ENCODE measurements at regions not wholly inside any gene's neighbourhood (a gene's known extent, or its start where the extent isn't known, plus 50 kb on each side); places are given as distances from the start of the nearest gene placed in this dataset.

- intact Hi-C loops (cut with DNase I): loop anchor here in 1 of 4 donors (10.0 kb wide), 1 partner anchor 404 kb away; no protein-coding TSS in a partner anchor
- H3K27ac ChIP-seq (ENCODE audit: low read length): no peak overlapping the region
- no peaks in the 10 kb centered on the region for H3K4me1 ChIP-seq (ENCODE audit: control insufficient read depth, insufficient read depth, low read length)
- WGBS: 93% methylated on average over 1 of the region's 1 CpG
- H3K4me3 ChIP-seq (ENCODE audit: low read length): no peak overlapping the region
- DNase-seq (no peak), ATAC-seq (no peak)
- H3K9me3 ChIP-seq (ENCODE audit: control insufficient read depth, low read length): no peaks in the 10 kb centered on the region
- H3K27me3 ChIP-seq (ENCODE audit: control insufficient read depth, insufficient read depth): no peaks in the 10 kb centered on the region
Measured at GRCh38 chr3:22969276-22969675, 233.9 kb upstream of the UBE2E2 start.

DNA sequence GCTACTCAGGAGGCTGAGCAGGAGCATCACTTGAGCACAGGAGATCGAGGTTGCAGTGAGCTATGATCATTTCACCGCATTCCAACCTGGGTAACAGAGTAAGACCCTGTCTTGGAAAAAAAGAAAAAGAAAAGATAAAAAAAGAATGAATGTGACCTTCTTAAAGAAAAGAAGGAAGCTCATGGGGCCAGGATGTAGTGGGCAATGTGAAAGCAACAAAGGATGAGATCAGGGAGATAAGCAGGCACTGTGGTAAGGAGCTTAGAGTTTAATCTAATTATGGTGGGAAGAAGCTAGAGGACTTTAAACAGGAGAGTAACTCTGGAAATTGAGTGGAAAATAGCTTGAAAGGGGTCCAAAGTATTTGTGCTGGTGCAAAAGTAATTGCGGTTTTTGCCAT is 231.6 kb upstream of the UBE2E2 start:
- Histone ChIP-seq H3K27me3 (ENCODE audit: control insufficient read depth, insufficient read depth) (no peaks in the 10 kb centered on the region), H3K4me1 (ENCODE audit: control insufficient read depth, insufficient read depth, low read length) (no peaks in the 10 kb centered on the region), H3K4me3 (ENCODE audit: low read length) (no peak overlapping the region), H3K27ac (ENCODE audit: low read length) (no peak overlapping the region), H3K9me3 (ENCODE audit: control insufficient read depth, low read length) (no peaks in the 10 kb centered on the region)
- WGBS: 96% methylated on average over 3 of the region's 3 CpGs
- ATAC-seq (no peak), DNase-seq (no peak)
- intact Hi-C loops (cut with DNase I): no loop called here

- ATAC-seq: no peak
Measured at GRCh38 chr3:22977042-22977441, 226.1 kb upstream of the UBE2E2 start.

GRCh38 chr3:22977650-22978289 is 225.4 kb upstream of the UBE2E2 start:
- intact Hi-C loops (cut with DNase I): no loop called here
- no peak overlapping the region for H3K27ac ChIP-seq (ENCODE audit: low read length)
- 57% methylated on average over 3 of the region's 3 CpGs for WGBS
- DNase-seq: no peak
- ATAC-seq: peak in 1 of 2 donors; percentile 26
- H3K9me3 ChIP-seq (ENCODE audit: control insufficient read depth, low read length): no peaks in the 10 kb centered on the region
- H3K4me1 ChIP-seq (ENCODE audit: control insufficient read depth, insufficient read depth, low read length): peaks cover 2% of the 10 kb centered on the region
- H3K4me3 ChIP-seq (ENCODE audit: low read length): no peak overlapping the region
- H3K27me3 ChIP-seq (ENCODE audit: control insufficient read depth, insufficient read depth): no peaks in the 10 kb centered on the region

More at GRCh38 chr3:22977042-22977441, 226.1 kb upstream of the UBE2E2 start:
- Histone ChIP-seq H3K4me1 (ENCODE audit: control insufficient read depth, insufficient read depth, low read length) (peaks cover 2% of the 10 kb centered on the region), H3K27ac (ENCODE audit: low read length) (no peak overlapping the region), H3K4me3 (ENCODE audit: low read length) (no peak overlapping the region), H3K27me3 (ENCODE audit: control insufficient read depth, insufficient read depth) (no peaks in the 10 kb centered on the region), H3K9me3 (ENCODE audit: control insufficient read depth, low read length) (no peaks in the 10 kb centered on the region)
- no peak for DNase-seq
- 89% methylated on average over 2 of the region's 2 CpGs for WGBS
- intact Hi-C loops (cut with DNase I): no loop called here

- WGBS: 97% methylated on average over 4 of the region's 4 CpGs
- Histone ChIP-seq H3K9me3 (ENCODE audit: control insufficient read depth, low read length) (no peaks in the 10 kb centered on the region), H3K27ac (ENCODE audit: low read length) (no peak overlapping the region), H3K4me1 (ENCODE audit: control insufficient read depth, insufficient read depth, low read length) (peaks cover 2% of the 10 kb centered on the region), H3K27me3 (ENCODE audit: control insufficient read depth, insufficient read depth) (no peaks in the 10 kb centered on the region), H3K4me3 (ENCODE audit: low read length) (no peak overlapping the region)
- intact Hi-C loops (cut with DNase I): no loop called here
- no peak for DNase-seq
- ATAC-seq: no peak
Measured at GRCh38 chr3:22979581-22979980, 223.5 kb upstream of the UBE2E2 start.

DNA sequence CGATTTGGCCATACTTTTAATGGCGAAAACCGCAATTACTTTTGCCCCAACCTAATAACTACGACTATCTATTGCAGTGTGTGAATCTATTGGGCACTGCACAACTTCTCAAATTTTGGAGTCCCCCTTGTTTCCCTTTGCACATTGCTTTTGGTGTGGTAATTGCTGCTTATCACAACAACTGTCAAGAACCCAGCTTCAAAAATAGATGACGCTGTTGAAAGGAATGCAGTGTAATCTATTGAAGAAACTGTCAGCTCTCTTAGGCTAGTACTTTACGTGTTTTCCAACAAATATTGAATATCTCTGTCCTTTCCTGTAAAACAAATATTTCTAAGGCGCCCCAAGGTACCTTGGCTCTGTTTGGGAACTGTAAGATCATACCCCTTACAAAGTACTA is 222.8 kb upstream of the UBE2E2 start:
- Histone ChIP-seq H3K27me3 (ENCODE audit: control insufficient read depth, insufficient read depth) (no peaks in the 10 kb centered on the region), H3K9me3 (ENCODE audit: control insufficient read depth, low read length) (no peaks in the 10 kb centered on the region), H3K27ac (ENCODE audit: low read length) (no peak overlapping the region), H3K4me1 (ENCODE audit: control insufficient read depth, insufficient read depth, low read length) (peaks cover 2% of the 10 kb centered on the region), H3K4me3 (ENCODE audit: low read length) (no peak overlapping the region)
- intact Hi-C loops (cut with DNase I): no loop called here
- WGBS: 47% methylated on average over 7 of the region's 7 CpGs
- DNase-seq (no peak), ATAC-seq (peak; percentile 41 to 66)

DNA sequence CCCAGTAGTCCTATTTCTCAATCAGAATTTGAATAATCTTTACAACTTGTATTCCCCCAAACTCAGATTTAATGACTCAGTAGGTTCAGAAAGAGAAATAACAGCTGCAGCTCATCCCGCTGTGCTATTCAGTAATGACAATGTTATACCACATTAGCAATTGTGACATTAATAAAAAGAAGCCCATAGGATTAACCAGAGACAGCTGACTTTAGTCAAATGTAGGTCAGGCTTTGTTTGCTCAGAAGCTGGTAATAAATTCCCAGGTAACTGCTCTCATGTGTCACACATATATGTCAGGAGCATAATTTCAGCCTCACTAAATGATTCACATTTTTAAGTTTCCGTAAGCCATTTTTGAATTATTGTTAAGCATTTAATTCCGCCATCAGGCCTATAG is 222.0 kb upstream of the UBE2E2 start:
- intact Hi-C loops (cut with DNase I): no loop called here
- DNase-seq (no peak), ATAC-seq (no peak)
- Histone ChIP-seq H3K9me3 (ENCODE audit: control insufficient read depth, low read length) (peaks cover 2% of the 10 kb centered on the region), H3K27me3 (ENCODE audit: control insufficient read depth, insufficient read depth) (no peaks in the 10 kb centered on the region), H3K27ac (ENCODE audit: low read length) (no peak overlapping the region), H3K4me1 (ENCODE audit: control insufficient read depth, insufficient read depth, low read length) (peaks cover 2% of the 10 kb centered on the region), H3K4me3 (ENCODE audit: low read length) (no peak overlapping the region)
- 95% methylated on average over 3 of the region's 3 CpGs for WGBS

DNA sequence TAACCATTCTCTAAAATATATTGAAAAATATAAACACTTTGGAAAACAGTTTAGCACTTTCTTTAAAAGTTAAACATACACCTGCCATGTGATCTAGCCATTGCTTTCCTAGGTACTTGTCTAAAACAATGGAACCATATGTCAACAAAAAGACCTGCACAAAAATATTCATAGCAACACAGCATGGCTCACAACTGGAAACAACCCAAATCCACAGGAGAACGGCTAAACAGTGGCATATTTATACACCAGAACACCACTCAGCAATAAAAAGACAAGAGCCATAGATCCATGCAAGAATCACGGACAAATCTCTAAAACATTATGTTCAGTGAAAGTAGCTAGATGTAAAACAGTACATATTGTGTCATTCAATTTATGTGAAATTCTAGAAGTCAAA is 221.3 kb upstream of the UBE2E2 start:
- Histone ChIP-seq H3K4me3 (ENCODE audit: low read length) (no peak overlapping the region), H3K9me3 (ENCODE audit: control insufficient read depth, low read length) (peaks cover 2% of the 10 kb centered on the region), H3K27ac (ENCODE audit: low read length) (no peak overlapping the region), H3K4me1 (ENCODE audit: control insufficient read depth, insufficient read depth, low read length) (peaks cover 2% of the 10 kb centered on the region), H3K27me3 (ENCODE audit: control insufficient read depth, insufficient read depth) (no peaks in the 10 kb centered on the region)
- intact Hi-C loops (cut with DNase I): no loop called here
- WGBS: 60% methylated on average over 2 of the region's 2 CpGs
- DNase-seq: no peak
- ATAC-seq: no peak

- intact Hi-C loops (cut with DNase I): no loop called here
- 46% methylated on average over 7 of the region's 7 CpGs for WGBS
Measured at GRCh38 chr3:22982981-22983587, 220.0 kb upstream of the UBE2E2 start.

DNA sequence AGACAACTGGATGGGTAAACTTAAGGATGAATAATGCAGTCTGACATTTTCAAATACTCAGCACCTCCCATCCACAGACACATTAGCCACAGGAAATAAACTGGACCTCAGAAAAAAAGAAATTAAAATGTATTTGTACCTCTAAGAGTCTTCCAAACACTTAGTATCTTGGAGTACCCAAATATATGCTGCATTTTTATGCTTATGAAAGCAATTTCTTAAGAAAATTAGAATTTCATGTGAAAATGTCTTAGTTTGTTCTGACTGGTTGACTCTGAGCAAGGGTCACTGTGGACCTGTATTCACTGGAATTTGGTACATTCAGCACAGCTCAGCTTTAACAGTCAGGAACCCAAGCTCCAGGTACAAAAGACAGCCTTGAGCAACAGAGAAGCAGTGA is 216.2 kb upstream of the UBE2E2 start:
- H3K4me1 ChIP-seq (ENCODE audit: control insufficient read depth, insufficient read depth, low read length): no peaks in the 10 kb centered on the region
- H3K27me3 ChIP-seq (ENCODE audit: control insufficient read depth, insufficient read depth): no peaks in the 10 kb centered on the region
- intact Hi-C loops (cut with DNase I): no loop called here
- peaks cover 2% of the 10 kb centered on the region for H3K9me3 ChIP-seq (ENCODE audit: control insufficient read depth, low read length)
- no peak overlapping the region for H3K27ac ChIP-seq (ENCODE audit: low read length)
- DNase-seq (no peak), ATAC-seq (no peak)
- H3K4me3 ChIP-seq (ENCODE audit: low read length): no peak overlapping the region

More at GRCh38 chr3:22982981-22983587, 220.0 kb upstream of the UBE2E2 start:
- Histone ChIP-seq H3K9me3 (ENCODE audit: control insufficient read depth, low read length) (peaks cover 2% of the 10 kb centered on the region), H3K4me1 (ENCODE audit: control insufficient read depth, insufficient read depth, low read length) (no peaks in the 10 kb centered on the region), H3K27me3 (ENCODE audit: control insufficient read depth, insufficient read depth) (no peaks in the 10 kb centered on the region), H3K27ac (ENCODE audit: low read length) (no peak overlapping the region), H3K4me3 (ENCODE audit: low read length) (no peak overlapping the region)
- ATAC-seq: peak in 1 of 2 donors; percentile 29
- no peak for DNase-seq

DNA sequence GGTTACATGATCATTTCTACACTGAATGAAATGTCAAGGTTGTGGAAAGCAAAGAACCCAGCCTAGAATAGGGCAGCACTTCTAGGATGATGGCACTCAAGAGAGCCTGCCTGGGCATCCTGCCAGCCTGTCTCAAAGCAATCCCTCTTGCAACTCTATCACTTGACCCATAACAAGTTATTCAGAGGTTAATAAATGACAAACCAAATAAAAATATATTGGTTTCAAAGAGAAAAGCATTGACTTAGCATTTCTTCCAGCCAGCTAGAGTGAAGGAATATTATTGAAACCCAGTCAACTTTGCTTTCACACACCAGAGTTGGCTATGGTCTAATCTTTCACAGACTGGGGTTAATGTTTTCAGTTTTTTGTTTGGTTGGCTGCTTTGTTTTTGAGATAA is 214.6 kb upstream of the UBE2E2 start:
- intact Hi-C loops (cut with DNase I): no loop called here
- no peaks in the 10 kb centered on the region for H3K27me3 ChIP-seq (ENCODE audit: control insufficient read depth, insufficient read depth)
- H3K4me3 ChIP-seq (ENCODE audit: low read length): no peak overlapping the region
- DNase-seq: peak in 2 of 3 donors; percentile 75 to 82
- no peak overlapping the region for H3K27ac ChIP-seq (ENCODE audit: low read length)
- peaks cover 2% of the 10 kb centered on the region for H3K9me3 ChIP-seq (ENCODE audit: control insufficient read depth, low read length)
- ATAC-seq: peak in 1 of 2 donors; percentile 57
- no peaks in the 10 kb centered on the region for H3K4me1 ChIP-seq (ENCODE audit: control insufficient read depth, insufficient read depth, low read length)

Measured in right cardiac atrium (tissue), 5 donors.